OCI-LY3 (cell line): ENCODE measurements at regions not wholly inside any gene's neighbourhood (a gene's known extent, or its start where the extent isn't known, plus 50 kb on each side); places are given as distances from the start of the nearest gene placed in this dataset.

Source experiments
- EZH2phosphoT487 ChIP-seq: fragments of 200-600 bp; shearing (Covaris generic); IDR thresholded peaks from 2 replicates; pipeline ENCODE4 v1.6.1; 2018; ENCODE audit warnings: antibody characterized with exemption, mixed run types, low read depth
- TF ChIP-seq, protein P1 (sequence below): fragments of 200-600, 300-600 bp; sonication (generic); IDR thresholded peaks from 2 replicates; pipeline ENCODE4 v1.5.1; 2014; ENCODE audit warnings: antibody characterized with exemption, low read length, low read depth

DNA sequence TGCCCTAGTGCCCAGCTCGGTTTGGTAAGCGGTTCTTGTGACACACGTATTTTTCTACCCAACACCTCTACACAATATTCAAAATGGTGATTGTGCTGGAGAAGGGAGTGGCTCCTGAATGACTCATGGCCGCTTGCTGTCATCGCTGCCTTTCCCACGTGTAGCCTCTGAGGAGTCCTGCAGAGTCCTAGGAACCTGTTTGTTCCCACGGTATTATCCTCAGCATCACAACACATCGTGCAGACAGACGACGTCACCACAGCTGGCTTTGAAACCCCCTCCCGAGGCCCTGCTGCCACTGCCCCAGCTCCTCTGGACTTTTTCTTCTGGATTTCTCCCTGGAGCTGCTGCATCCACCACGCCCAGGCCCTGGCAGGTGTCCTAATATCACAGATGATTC lies 353.5 kb downstream of the SMOC2 start:
- TF ChIP-seq, protein P1, sequence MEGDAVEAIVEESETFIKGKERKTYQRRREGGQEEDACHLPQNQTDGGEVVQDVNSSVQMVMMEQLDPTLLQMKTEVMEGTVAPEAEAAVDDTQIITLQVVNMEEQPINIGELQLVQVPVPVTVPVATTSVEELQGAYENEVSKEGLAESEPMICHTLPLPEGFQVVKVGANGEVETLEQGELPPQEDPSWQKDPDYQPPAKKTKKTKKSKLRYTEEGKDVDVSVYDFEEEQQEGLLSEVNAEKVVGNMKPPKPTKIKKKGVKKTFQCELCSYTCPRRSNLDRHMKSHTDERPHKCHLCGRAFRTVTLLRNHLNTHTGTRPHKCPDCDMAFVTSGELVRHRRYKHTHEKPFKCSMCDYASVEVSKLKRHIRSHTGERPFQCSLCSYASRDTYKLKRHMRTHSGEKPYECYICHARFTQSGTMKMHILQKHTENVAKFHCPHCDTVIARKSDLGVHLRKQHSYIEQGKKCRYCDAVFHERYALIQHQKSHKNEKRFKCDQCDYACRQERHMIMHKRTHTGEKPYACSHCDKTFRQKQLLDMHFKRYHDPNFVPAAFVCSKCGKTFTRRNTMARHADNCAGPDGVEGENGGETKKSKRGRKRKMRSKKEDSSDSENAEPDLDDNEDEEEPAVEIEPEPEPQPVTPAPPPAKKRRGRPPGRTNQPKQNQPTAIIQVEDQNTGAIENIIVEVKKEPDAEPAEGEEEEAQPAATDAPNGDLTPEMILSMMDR, result no peak
- no peak for TF ChIP-seq EZH2phosphoT487
